ENCODE measurements at regions not wholly inside any gene's neighbourhood (a gene's known extent, or its start where the extent isn't known, plus 50 kb on each side); places are given as distances from the start of the nearest gene placed in this dataset.

GRCh38 chr18:42471885-42472284 is 516.9 kb downstream of the PIK3C3 start:
- Histone ChIP-seq H3K4me1 (no peaks in the 10 kb centered on the region), H3K27me3 (replicated peaks in 1 of 7) (no peaks in the 10 kb centered on the region), H3K36me3 (no peaks in the 10 kb centered on the region), H3K9me3 (no peaks in the 10 kb centered on the region), H3K27ac (no peak overlapping the region), H3K4me3 (no peak overlapping the region)
- intact Hi-C loops (cut with DNase I; ENCODE audit: low total_unique reads): no loop called here
- WGBS, 5 donors: 53 to 64% (median 60%) methylated on average over 1 of the region's 1 CpG
- no peak for TF ChIP-seq CTCF (IDR thresholded peaks at IDR 0.05 in 8 of 11, conservative IDR thresholded peaks at IDR 0.05 in 3 of 11)
- no peak for DNase-seq

- TF ChIP-seq POLR2AphosphoS5 (IDR thresholded peaks at IDR 0.05): no peak
- no peak for TF ChIP-seq POLR2A (IDR thresholded peaks at IDR 0.05)
- no peak for TF ChIP-seq CTCF (IDR thresholded peaks at IDR 0.05 in 8 of 11, conservative IDR thresholded peaks at IDR 0.05 in 3 of 11)
- H3K4me1 ChIP-seq: no peaks in the 10 kb centered on the region
- H3K36me3 ChIP-seq: no peaks in the 10 kb centered on the region
- no peak for DNase-seq
- 80 to 91% (median 86%) methylated on average over 6 of the region's 6 CpGs for WGBS, 5 donors
- no peaks in the 10 kb centered on the region for H3K9me3 ChIP-seq
- intact Hi-C loops (cut with DNase I; ENCODE audit: low total_unique reads): no loop called here
- H3K27me3 ChIP-seq (replicated peaks in 1 of 7): no peaks in the 10 kb centered on the region
- H3K27ac ChIP-seq: no peak overlapping the region
- no peak overlapping the region for H3K4me3 ChIP-seq
Observed at GRCh38 chr18:42473611-42474010, 518.6 kb downstream of the PIK3C3 start.

GRCh38 chr18:42474577-42474976 is 519.5 kb downstream of the PIK3C3 start:
- no peaks in the 10 kb centered on the region for H3K36me3 ChIP-seq
- TF ChIP-seq POLR2A (IDR thresholded peaks at IDR 0.05) (no peak), CTCF (IDR thresholded peaks at IDR 0.05 in 8 of 11, conservative IDR thresholded peaks at IDR 0.05 in 3 of 11) (no peak), POLR2AphosphoS5 (IDR thresholded peaks at IDR 0.05) (no peak)
- intact Hi-C loops (cut with DNase I; ENCODE audit: low total_unique reads): no loop called here
- no peaks in the 10 kb centered on the region for H3K27me3 ChIP-seq (replicated peaks in 1 of 7)
- no peak overlapping the region for H3K27ac ChIP-seq
- DNase-seq: no peak
- no peaks in the 10 kb centered on the region for H3K4me1 ChIP-seq
- no peak overlapping the region for H3K4me3 ChIP-seq
- no peaks in the 10 kb centered on the region for H3K9me3 ChIP-seq

GRCh38 chr18:42475157-42475556 is 520.1 kb downstream of the PIK3C3 start:
- no peaks in the 10 kb centered on the region for H3K4me1 ChIP-seq
- no peak overlapping the region for H3K27ac ChIP-seq
- TF ChIP-seq POLR2A (IDR thresholded peaks at IDR 0.05) (no peak), CTCF (IDR thresholded peaks at IDR 0.05 in 8 of 11, conservative IDR thresholded peaks at IDR 0.05 in 3 of 11) (no peak), POLR2AphosphoS5 (IDR thresholded peaks at IDR 0.05) (no peak)
- no peak for DNase-seq
- H3K27me3 ChIP-seq (replicated peaks in 1 of 7): no peaks in the 10 kb centered on the region
- no peaks in the 10 kb centered on the region for H3K36me3 ChIP-seq
- WGBS, 5 donors: 68 to 91% (median 70%) methylated on average over 1 of the region's 1 CpG
- H3K4me3 ChIP-seq: no peak overlapping the region
- no peaks in the 10 kb centered on the region for H3K9me3 ChIP-seq
- intact Hi-C loops (cut with DNase I; ENCODE audit: low total_unique reads): no loop called here

Data from spleen (tissue), 11 donors.